Fibroblast of skin of back (primary cell): ENCODE measurements at regions not wholly inside any gene's neighbourhood (a gene's known extent, or its start where the extent isn't known, plus 50 kb on each side); places are given as distances from the start of the nearest gene placed in this dataset.
"Not testable (repeated sequence)": the region's sequence is repeated elsewhere in the genome, so short reads cannot be mapped to it uniquely, and the experiment has no call there.

Experiments
- DNase-seq: peaks from one replicate; pipeline ENCODE4 v3.0.0-alpha.2; 2013

- no peak for DNase-seq
These were observed 50.9 kb downstream of the DISP1 start for GRCh38 chr1:222865718-222866117.

- DNase-seq = no peak
These were observed 52.5 kb downstream of the DISP1 start for GRCh38 chr1:222867316-222867715.

- DNase-seq = no peak
These were observed 61.3 kb downstream of the DISP1 start for GRCh38 chr1:222876182-222876581.

DNA sequence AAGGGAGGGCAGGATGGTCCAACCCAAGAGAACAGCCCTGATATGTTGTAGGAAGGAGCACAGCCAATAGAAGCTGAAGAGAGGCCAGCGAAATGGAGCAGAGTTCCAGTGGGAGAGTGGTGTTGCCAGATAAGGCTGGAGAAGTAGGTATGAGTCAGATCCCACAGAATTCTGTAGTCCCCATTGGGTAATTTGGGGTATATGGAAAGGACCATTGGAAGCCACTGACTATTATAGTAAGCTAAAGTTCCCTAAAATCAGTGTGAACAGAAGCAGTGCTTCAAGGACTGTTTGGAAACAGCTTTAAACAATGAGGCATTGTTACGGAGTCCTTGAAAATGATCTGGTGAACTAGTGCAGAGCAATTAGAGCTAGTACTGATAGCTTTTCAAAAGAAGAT, 63.0 kb downstream of the DISP1 start:
- no peak for DNase-seq

GRCh38 chr1:222880587-222880986, 65.7 kb downstream of the DISP1 start:
- peak; percentile 71 for DNase-seq

DNA sequence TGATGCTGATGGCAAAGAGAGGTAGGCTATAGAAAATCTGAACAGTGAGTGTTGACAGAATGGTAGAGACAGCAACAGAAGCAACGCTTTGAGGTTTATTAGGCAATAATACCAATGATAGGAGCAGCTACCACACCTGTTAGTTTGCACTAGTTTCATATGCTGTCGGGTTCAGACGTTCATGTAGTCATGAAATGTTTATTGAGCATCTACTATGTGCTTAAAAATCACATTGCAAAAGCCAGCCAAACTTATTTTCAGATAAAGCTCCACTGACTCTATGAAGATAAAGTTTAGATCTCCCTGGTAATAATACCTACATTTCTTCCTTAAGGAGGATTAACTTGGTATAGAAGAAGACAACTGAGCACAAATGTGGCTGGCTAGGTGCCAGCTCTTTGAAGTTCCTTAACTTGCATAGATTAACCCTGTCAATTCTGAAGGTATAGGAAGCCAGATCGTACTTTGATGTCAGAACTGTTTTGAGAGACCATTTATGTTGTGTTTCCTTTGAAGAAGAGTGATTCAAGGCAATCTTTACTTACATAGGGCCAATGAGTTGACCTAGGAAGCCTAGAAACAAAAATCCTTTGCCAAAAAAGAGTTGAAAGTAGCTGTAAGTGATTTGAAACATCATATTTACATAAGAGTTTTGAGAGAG, 71.5 kb downstream of the DISP1 start:
- no peak for DNase-seq

DNA sequence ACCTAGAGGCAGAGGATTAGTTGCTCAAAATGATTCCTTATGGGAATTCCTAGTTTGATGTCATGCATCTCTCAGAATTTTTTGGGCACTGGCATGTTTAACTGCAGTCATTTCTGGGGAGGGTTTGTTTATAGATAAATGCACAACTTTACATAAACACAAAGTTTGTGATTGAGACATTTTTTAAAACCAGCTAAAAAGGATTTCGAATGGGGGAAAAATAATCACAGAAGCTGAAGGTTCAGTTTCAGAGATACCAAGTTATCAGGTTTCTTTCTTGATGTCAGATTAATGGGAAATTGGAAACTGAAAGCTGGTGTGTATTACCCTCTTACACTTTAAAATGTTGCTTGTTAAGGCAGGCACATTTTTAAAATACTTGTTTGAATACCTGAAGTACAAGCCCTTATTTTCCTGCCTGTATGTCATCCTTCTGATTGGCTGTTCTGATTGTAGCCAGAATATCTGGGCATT, 72.1 kb downstream of the DISP1 start:
- DNase-seq = no peak

DNA sequence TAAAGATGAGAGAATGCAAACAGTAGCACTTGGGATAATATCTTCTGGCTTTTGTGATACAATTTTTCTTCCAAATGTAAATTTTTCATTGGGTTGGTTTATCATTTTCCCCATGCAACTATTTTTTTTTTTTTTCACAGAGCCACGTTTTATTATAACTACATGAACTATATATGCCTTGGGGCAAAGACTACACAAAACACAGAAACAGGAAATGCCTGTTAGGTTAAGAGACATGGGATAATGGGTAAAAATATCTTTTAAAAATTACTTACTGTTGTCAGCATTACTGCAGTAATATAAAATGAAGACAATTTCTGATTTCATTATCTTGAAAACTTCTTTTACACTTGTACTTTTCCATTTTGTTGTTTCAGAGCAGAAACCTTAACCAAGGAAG, 74.6 kb downstream of the DISP1 start:
- DNase-seq = peak; percentile 19

DNA sequence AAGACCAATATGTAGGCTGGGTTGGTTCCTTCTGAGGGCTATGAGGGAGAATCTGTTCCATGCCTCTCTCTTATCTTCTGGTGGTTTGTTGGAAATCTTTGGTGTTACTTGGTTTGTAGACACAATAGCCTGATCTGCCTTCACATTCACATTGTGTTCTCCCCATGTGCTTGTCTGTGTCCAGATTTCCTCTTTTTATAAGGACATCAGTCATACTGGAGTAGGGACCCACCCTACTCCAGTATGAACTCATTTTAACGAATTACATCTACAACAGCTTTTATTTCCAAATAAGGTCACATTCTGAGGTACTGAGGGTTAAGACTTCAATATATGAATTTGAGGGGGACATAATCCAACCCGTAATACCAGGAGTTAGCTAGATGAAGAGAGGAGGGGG, 75.9 kb downstream of the DISP1 start:
- no peak for DNase-seq

DNA sequence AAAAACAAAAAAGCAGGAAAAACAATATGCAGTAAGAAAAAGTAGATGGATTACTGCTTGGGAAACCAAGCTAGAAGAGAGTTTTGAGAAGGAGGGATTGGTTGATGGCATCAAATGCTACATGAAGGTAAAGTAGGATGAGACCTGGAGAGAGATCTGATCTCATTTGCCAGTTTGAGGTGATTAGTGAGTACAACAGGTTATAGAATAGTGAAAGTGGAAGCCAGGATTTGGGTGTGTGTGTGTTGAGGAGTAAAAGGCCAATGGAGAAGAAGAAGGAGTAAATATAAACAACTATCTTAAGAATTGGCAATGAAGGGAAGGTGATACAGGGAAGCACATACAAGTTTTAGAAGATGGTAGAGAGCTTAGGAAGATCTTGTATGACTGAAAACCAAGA, 76.7 kb downstream of the DISP1 start:
- no peak for DNase-seq

- DNase-seq = peak; percentile 52
These were observed 77.4 kb downstream of the DISP1 start for GRCh38 chr1:222892137-222892769.

GRCh38 chr1:222893255-222893654, 78.4 kb downstream of the DISP1 start:
- DNase-seq = no peak

- no peak for DNase-seq
These were observed 79.5 kb downstream of the DISP1 start for GRCh38 chr1:222894331-222894730.

GRCh38 chr1:222896630-222897526, 82.0 kb downstream of the DISP1 start:
- DNase-seq = peak; percentile 36

- DNase-seq = no peak
These were observed 82.8 kb downstream of the DISP1 start for GRCh38 chr1:222897527-222898190.

DNA sequence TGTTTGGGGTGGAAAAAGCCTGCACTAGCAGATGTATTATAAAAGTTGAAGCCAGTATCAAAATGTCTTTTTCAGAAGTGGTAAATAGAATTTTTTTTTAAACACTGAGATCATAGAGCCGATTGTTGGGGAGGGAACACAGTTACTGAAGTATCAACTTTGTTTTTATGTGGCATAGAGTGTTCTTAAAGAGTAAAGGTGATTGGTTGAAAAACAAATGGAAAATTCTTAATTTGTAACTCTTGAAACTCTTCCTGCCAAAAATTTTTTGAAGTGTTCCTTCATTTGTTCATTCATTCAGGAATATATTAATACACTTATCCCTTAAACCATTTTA, 83.3 kb downstream of the DISP1 start:
- no peak for DNase-seq

- no peak for DNase-seq
These were observed 84.6 kb downstream of the DISP1 start for GRCh38 chr1:222899471-222899870.

DNA sequence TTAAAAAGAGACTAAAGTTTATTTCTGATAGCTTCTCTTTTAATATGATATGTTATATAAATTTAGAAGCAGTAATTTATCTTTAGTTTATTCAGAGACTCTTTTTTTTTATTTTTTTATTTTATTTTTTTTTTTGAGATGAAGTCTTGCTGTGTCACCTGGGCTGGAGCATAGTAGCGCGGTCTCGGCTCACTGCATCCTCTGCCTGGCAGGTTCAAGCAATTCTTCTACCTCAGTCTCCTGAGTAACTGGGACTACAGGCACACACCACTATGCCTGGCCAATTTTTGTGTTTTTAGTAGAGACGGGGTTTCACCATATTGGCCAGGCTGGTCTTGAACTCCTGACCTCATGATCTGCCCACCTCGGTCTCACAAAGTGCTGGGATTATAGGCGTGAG, 89.6 kb downstream of the DISP1 start:
- DNase-seq = no peak

DNA sequence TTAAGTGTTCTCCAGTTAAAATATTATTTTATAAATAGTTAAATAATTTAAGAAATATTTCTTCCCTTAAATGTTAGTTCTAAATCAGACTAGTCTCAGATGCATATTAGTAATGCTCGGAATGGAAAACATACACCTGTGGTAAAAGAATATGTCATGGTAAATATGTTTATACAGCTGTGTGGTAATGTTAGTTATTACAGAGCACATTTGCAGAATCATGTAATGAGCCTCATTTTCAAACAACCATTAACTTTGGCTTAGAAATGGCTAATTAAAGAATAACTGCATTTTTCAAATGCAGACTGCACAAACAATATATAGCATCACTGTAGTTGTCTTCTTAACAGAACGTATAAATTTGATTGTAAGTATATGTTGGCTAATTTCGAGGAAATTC, 90.3 kb downstream of the DISP1 start:
- no peak for DNase-seq

DNA sequence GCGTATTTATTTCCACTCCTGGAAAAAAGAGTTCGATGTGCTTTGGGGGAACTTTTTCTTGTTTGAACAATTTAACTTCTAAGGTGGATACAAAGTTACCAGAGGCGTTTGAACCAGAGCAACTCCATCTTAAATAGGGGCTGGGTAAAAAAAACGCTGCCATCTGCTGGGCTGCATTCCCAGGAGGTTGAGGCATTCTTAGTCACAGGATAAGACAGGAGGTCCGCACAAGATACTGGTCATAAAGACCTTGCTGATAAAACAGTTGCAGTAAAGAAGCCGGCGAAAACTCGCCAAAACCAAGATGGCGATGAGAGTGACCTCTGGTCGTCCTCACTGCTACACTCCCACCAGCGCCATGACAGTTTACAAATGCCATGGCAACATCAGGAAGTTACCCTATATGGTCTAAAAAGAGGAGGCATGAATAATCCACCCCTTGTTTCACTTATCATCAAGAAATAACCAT, 91.5 kb downstream of the DISP1 start:
- not testable (repeated sequence) for DNase-seq

DNA sequence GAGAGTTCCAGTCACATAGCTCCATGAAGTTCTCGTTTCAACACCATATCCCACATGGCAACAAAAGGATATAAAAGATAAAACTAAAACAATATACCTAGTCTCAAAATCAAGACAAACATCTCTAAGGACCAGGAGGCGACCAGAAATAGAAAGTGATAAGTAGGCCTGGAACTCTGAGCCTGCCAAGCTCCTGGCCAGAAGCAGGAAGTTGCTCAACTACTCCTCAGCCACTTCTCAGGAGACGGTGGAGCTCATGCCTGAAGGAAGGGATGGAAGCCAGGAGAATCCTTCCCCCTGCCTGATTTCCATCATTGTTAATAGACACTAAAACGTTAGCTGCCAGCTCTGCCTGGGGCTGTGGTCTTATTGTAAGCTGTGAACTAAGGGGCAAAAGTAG, 94.7 kb downstream of the DISP1 start:
- peak; percentile 44 for DNase-seq

DNA sequence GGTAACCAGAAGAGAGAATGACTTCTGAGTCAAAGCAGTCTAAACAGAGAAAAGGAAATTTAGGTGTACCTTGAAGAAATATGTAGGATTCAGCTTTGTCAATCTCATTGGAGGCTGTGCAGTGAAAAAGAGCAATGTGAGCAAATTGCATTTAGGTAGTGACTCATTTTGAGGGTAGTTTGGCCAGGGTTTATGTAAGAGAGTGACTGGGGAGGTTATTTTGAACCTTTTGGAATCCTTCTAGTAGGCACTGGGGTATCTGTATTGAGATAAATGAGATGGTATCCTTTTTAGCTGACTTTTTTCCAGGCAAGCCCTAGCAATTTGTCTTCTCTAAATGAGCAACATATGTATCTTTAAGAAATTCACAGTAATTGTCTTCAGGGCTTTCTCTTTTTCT, 95.9 kb downstream of the DISP1 start:
- no peak for DNase-seq

GRCh38 chr1:222911866-222912265, 97.0 kb downstream of the DISP1 start:
- no peak for DNase-seq
